PC-9 (cell line): ENCODE measurements at regions not wholly inside any gene's neighbourhood (a gene's known extent, or its start where the extent isn't known, plus 50 kb on each side); places are given as distances from the start of the nearest gene placed in this dataset.

Experiments
- CTCF ChIP-seq: fragments of 200-600 bp; sonication (generic); conservative IDR thresholded peaks from 2 replicates; pipeline ENCODE4 v1.6.1; 2017; ENCODE audit warnings: mixed run types, antibody characterized with exemption, mild to moderate bottlenecking, moderate library complexity
- EZH2 ChIP-seq: fragments of 200-600 bp; sonication (generic); IDR thresholded peaks from 2 replicates; pipeline ENCODE4 v1.8.0; 2017; ENCODE audit warnings: antibody characterized with exemption, low read depth

- TF ChIP-seq CTCF (no peak), EZH2 (no peak)
Measured at GRCh38 chr1:218815076-218815475, 358.6 kb upstream of the LYPLAL1 start.
